ENCODE measurements at regions not wholly inside any gene's neighbourhood (a gene's known extent, or its start where the extent isn't known, plus 50 kb on each side); places are given as distances from the start of the nearest gene placed in this dataset.

- TF ChIP-seq, protein P1, sequence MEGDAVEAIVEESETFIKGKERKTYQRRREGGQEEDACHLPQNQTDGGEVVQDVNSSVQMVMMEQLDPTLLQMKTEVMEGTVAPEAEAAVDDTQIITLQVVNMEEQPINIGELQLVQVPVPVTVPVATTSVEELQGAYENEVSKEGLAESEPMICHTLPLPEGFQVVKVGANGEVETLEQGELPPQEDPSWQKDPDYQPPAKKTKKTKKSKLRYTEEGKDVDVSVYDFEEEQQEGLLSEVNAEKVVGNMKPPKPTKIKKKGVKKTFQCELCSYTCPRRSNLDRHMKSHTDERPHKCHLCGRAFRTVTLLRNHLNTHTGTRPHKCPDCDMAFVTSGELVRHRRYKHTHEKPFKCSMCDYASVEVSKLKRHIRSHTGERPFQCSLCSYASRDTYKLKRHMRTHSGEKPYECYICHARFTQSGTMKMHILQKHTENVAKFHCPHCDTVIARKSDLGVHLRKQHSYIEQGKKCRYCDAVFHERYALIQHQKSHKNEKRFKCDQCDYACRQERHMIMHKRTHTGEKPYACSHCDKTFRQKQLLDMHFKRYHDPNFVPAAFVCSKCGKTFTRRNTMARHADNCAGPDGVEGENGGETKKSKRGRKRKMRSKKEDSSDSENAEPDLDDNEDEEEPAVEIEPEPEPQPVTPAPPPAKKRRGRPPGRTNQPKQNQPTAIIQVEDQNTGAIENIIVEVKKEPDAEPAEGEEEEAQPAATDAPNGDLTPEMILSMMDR (IDR thresholded peaks at IDR 0.05; ENCODE audit: control insufficient read depth, extremely low read depth, insufficient read depth) = no peak
- H3K4me3 ChIP-seq (ENCODE audit: low read depth, low read length) = no peak overlapping the region
- no peak for DNase-seq (ENCODE audit: low read depth)
These were observed 346.2 kb downstream of the BARHL2 start for GRCh38 chr1:90370686-90371447.

GRCh38 chr1:90362163-90362562 lies 354.9 kb downstream of the BARHL2 start:
- DNase-seq (ENCODE audit: low read depth) = no peak
- TF ChIP-seq, protein P1 (IDR thresholded peaks at IDR 0.05; ENCODE audit: control insufficient read depth, extremely low read depth, insufficient read depth) = no peak
- no peak overlapping the region for H3K4me3 ChIP-seq (ENCODE audit: low read depth, low read length)

- no peak for DNase-seq (ENCODE audit: low read depth)
- H3K4me3 ChIP-seq (ENCODE audit: low read depth, low read length) = no peak overlapping the region
- TF ChIP-seq, protein P1 (IDR thresholded peaks at IDR 0.05; ENCODE audit: control insufficient read depth, extremely low read depth, insufficient read depth) = no peak
These were observed 356.1 kb downstream of the BARHL2 start for GRCh38 chr1:90361026-90361425.

GRCh38 chr1:90359994-90360393 lies 357.1 kb downstream of the BARHL2 start:
- DNase-seq (ENCODE audit: low read depth) = no peak
- TF ChIP-seq, protein P1 (IDR thresholded peaks at IDR 0.05; ENCODE audit: control insufficient read depth, extremely low read depth, insufficient read depth) = no peak
- no peak overlapping the region for H3K4me3 ChIP-seq (ENCODE audit: low read depth, low read length)

DNA sequence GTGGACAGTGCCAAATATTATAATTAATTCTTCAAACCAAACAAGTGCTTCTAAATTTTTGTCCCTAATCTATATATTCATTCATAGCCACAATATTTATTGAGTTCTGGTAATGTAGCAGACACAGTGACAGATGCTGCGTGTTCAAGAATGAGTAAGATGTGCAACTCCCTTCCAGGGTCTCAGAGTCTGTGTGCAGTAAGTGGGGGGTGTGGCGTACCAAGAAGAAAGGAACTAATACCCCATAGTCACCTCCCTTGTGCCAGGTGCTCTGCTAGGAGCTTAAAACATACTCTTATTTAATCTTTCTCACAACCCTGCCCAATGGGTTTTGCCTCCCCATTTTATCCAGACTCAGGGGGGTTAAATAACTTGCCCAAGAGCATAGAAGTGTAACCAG lies 358.7 kb downstream of the BARHL2 start:
- DNase-seq (ENCODE audit: low read depth) = no peak
- TF ChIP-seq, protein P1 (IDR thresholded peaks at IDR 0.05; ENCODE audit: control insufficient read depth, extremely low read depth, insufficient read depth) = no peak
- no peak overlapping the region for H3K4me3 ChIP-seq (ENCODE audit: low read depth, low read length)

- DNase-seq (ENCODE audit: low read depth) = no peak
- TF ChIP-seq, protein P1 (IDR thresholded peaks at IDR 0.05; ENCODE audit: control insufficient read depth, extremely low read depth, insufficient read depth) = no peak
- no peak overlapping the region for H3K4me3 ChIP-seq (ENCODE audit: low read depth, low read length)
These were observed 359.1 kb downstream of the BARHL2 start for GRCh38 chr1:90357995-90358394.

DNA sequence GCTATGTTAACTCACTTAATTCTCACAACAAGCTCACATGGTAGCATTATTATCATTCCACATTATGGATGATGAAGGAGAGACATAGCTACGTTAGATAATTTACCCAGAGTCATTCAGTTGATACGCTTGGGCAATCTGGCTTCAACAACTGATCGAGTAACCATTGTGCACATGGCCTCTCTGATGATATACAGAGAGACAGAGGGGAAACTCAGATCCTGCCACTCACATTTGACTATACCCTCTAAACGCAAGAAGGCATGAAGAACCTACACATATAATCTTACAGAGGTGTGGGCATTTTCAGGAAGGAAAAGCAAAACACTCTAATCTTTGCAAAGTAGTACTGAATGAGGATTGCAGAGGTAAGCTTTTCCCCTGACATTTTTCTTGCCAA lies 360.1 kb downstream of the BARHL2 start:
- TF ChIP-seq, protein P1 (IDR thresholded peaks at IDR 0.05; ENCODE audit: control insufficient read depth, extremely low read depth, insufficient read depth) = no peak
- H3K4me3 ChIP-seq (ENCODE audit: low read depth, low read length) = no peak overlapping the region
- no peak for DNase-seq (ENCODE audit: low read depth)

All from LNCaP clone FGC (cell line).